ENCODE measurements at regions not wholly inside any gene's neighbourhood (a gene's known extent, or its start where the extent isn't known, plus 50 kb on each side); places are given as distances from the start of the nearest gene placed in this dataset.

- Histone ChIP-seq H3K4me3 (ENCODE audit: low read depth, low read length) (no peak overlapping the region), H3K36me3 (ENCODE audit: control insufficient read depth, insufficient read depth, low read length) (no peaks in the 10 kb centered on the region), H3K27me3 (ENCODE audit: control insufficient read depth, insufficient read depth, low read length) (no peaks in the 10 kb centered on the region)
- TF ChIP-seq CTCF (IDR thresholded peaks at IDR 0.05; ENCODE audit: insufficient read depth, low read depth, low read length) = no peak
- DNase-seq (ENCODE audit: low read depth) = no peak
- POLR2A ChIA-PET = no interaction called here
- CTCF ChIA-PET = interaction anchor here (1.0 kb wide), 1 partner anchor 15 kb away, joined by 3 read pairs; no protein-coding TSS in a partner anchor
Measured at GRCh38 chr14:33871394-33871793, 79.5 kb downstream of the EGLN3 start.

GRCh38 chr14:33866425-33867088, 84.3 kb downstream of the EGLN3 start:
- no peak for TF ChIP-seq CTCF (IDR thresholded peaks at IDR 0.05; ENCODE audit: insufficient read depth, low read depth, low read length)
- ChIA-PET POLR2A (no interaction called here), CTCF (no interaction called here)
- H3K27me3 ChIP-seq (ENCODE audit: control insufficient read depth, insufficient read depth, low read length) = no peaks in the 10 kb centered on the region
- H3K4me3 ChIP-seq (ENCODE audit: low read depth, low read length) = no peak overlapping the region
- no peak for DNase-seq (ENCODE audit: low read depth)
- H3K36me3 ChIP-seq (ENCODE audit: control insufficient read depth, insufficient read depth, low read length) = no peaks in the 10 kb centered on the region

GRCh38 chr14:33862261-33862802, 88.5 kb downstream of the EGLN3 start:
- Histone ChIP-seq H3K4me3 (ENCODE audit: low read depth, low read length) (no peak overlapping the region), H3K27me3 (ENCODE audit: control insufficient read depth, insufficient read depth, low read length) (no peaks in the 10 kb centered on the region; the same call in 1 of the 2 replicates), H3K36me3 (ENCODE audit: control insufficient read depth, insufficient read depth, low read length) (no peaks in the 10 kb centered on the region)
- ChIA-PET CTCF (interaction anchor here (0.6 kb wide), 1 partner anchor 28 kb away, joined by 3 read pairs; no protein-coding TSS in a partner anchor), POLR2A (no interaction called here)
- no peak for TF ChIP-seq CTCF (IDR thresholded peaks at IDR 0.05; ENCODE audit: insufficient read depth, low read depth, low read length)
- DNase-seq (ENCODE audit: low read depth) = no peak

- Histone ChIP-seq H3K27me3 (ENCODE audit: control insufficient read depth, insufficient read depth, low read length) (no peaks in the 10 kb centered on the region; the same call in 1 of the 2 replicates), H3K4me3 (ENCODE audit: low read depth, low read length) (no peak overlapping the region), H3K36me3 (ENCODE audit: control insufficient read depth, insufficient read depth, low read length) (no peaks in the 10 kb centered on the region)
- TF ChIP-seq CTCF (IDR thresholded peaks at IDR 0.05; ENCODE audit: insufficient read depth, low read depth, low read length) = no peak
- DNase-seq (ENCODE audit: low read depth) = no peak
- POLR2A ChIA-PET = no interaction called here
- CTCF ChIA-PET = interaction anchor here (1.0 to 3.4 kb wide), 2 partner anchors 10 to 239 kb away, joined by 3 to 11 read pairs; no protein-coding TSS in a partner anchor
Measured at GRCh38 chr14:33859306-33859705, 91.6 kb downstream of the EGLN3 start.

- Histone ChIP-seq H3K4me3 (ENCODE audit: low read depth, low read length) (no peak overlapping the region), H3K36me3 (ENCODE audit: control insufficient read depth, insufficient read depth, low read length) (no peaks in the 10 kb centered on the region), H3K27me3 (ENCODE audit: control insufficient read depth, insufficient read depth, low read length) (no peaks in the 10 kb centered on the region; the same call in 1 of the 2 replicates)
- TF ChIP-seq CTCF (IDR thresholded peaks at IDR 0.05; ENCODE audit: insufficient read depth, low read depth, low read length) = no peak
- DNase-seq (ENCODE audit: low read depth) = no peak
- CTCF ChIA-PET = interaction anchor here (3.4 kb wide), 1 partner anchor 9 kb away, joined by 11 read pairs; no protein-coding TSS in a partner anchor
- POLR2A ChIA-PET = interaction anchor here (0.5 kb wide), 1 partner anchor 13 kb away, joined by 20 read pairs; no protein-coding TSS in a partner anchor
Measured at GRCh38 chr14:33857650-33858049, 93.2 kb downstream of the EGLN3 start.

Data from BJ (cell line).